Medulla oblongata (tissue), 1 donor: ENCODE measurements at regions not wholly inside any gene's neighbourhood (a gene's known extent, or its start where the extent isn't known, plus 50 kb on each side); places are given as distances from the start of the nearest gene placed in this dataset.
A peak's percentile ranks its signal among the peaks of the same experiment; 100 is the strongest.

Experiments used
- DNase-seq: peaks from one replicate; pipeline ENCODE4 v3.0.0-alpha.2; 2015; ENCODE audit errors: extremely low spot score

DNA sequence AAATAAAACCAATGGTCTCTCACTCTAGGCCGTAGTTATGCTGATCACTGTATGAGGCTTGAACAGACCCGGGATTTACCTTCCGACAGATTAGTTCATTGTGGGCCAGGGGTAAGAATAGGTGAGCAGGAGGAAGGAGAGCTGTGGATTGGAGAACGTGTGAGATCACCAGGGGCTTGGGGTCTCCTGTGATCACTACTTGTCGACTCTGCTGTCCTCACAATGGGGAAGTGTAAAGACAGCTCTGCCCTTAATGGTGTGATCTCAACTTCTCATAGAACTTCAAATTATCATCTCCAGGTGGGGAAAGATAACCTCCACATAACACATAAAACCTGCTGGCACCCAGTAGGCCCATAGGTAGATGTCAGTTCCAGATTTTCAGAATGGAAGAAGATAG is 56.2 kb upstream of the RPS6KA3 start:
- no peak for DNase-seq

DNA sequence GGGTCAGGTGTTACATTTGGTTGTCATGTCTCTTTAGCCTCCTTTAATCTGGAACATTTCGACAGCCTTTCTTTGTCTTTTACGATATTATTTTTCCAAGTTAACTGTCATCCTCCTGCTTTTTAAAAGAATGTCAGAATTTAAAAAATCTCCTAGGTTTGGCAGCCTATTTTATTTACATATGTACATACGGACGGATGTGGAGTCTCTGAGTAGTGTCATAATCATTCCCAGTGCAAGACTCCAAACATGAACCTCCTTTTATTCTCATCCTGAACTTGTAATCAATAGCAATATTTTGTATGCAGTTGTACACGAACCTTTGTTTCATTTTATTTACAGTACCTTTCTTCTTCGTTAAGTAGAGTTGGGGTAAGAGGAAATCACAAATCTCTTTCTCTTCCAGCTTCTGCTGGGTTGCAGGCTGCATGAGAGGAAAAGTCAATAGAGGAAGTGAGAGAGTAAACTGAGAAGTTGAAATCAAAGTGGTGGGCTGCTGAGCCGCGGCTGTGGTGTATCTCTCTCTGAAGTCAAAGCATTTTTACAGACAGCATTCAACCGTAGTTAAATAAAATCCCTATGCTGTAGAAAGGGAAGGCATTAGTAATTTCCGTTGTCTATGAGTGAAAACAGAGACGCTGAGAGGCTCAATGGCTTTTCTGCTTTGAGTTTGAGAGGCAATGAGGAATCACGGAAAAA is 53.9 kb upstream of the RPS6KA3 start:
- peak; percentile 35 for DNase-seq

- no peak for DNase-seq
These were observed 52.3 kb upstream of the RPS6KA3 start for GRCh38 chrX:20319054-20319453.

DNA sequence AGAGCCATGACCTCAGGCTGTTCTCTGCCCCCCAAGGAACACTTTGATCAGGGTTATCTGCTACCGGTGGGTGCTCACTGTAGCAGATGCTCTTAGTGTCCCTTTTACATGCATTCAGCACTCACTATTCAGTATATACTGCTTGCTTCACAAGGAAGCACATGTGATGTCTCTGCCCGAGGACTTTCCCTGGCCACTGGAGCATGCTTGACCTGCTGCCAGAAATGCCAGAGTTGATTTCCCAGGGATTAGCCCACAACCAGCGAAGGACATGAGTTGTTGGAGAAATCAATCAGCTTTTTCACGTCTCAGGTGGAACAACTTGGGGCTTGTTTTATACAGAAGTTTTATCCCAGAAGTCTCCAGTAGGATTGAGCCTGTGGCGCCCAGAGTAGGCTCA is 51.2 kb upstream of the RPS6KA3 start:
- no peak for DNase-seq
